H9 (cell line): ENCODE measurements at regions not wholly inside any gene's neighbourhood (a gene's known extent, or its start where the extent isn't known, plus 50 kb on each side); places are given as distances from the start of the nearest gene placed in this dataset.

Experiments
- DNase-seq: peaks from one replicate; pipeline ENCODE4 v3.0.0-alpha.2; 2017
- H2AFZ ChIP-seq: one replicate; pipeline ENCODE4 v1.6.1; 2013; ENCODE audit warnings: mild to moderate bottlenecking, low read length, control low read depth, moderate library complexity
- H2AK5ac ChIP-seq: 2 replicates; pipeline ENCODE4 v1.6.1; 2013; ENCODE audit warnings: low read length, control low read depth, mixed read lengths; ENCODE audit not compliant: insufficient read length
- H2BK120ac ChIP-seq: one replicate; pipeline ENCODE4 v1.6.1; 2013; ENCODE audit warnings: low read depth, mild to moderate bottlenecking, low read length, control low read depth, inconsistent platforms; ENCODE audit not compliant: poor library complexity, severe bottlenecking
- H2BK12ac ChIP-seq: 2 replicates; pipeline ENCODE4 v1.6.1; 2013; ENCODE audit warnings: low read length, control low read depth, mixed read lengths, low read depth; ENCODE audit not compliant: insufficient read length
- H2BK15ac ChIP-seq: 2 replicates; pipeline ENCODE4 v1.6.1; 2013; ENCODE audit warnings: low read depth, low read length, control low read depth
- H2BK20ac ChIP-seq: one replicate; pipeline ENCODE4 v1.6.1; 2013; ENCODE audit warnings: low read depth, mild to moderate bottlenecking, low read length, control low read depth, inconsistent platforms; ENCODE audit not compliant: poor library complexity, severe bottlenecking
- H2BK5ac ChIP-seq: 2 replicates; pipeline ENCODE4 v1.6.1; 2013; ENCODE audit warnings: low read length, control low read depth, mixed read lengths; ENCODE audit not compliant: insufficient read length
- H3K14ac ChIP-seq: 2 replicates; pipeline ENCODE4 v1.6.1; 2013; ENCODE audit warnings: low read length, control low read depth; ENCODE audit not compliant: insufficient read depth
- H3K18ac ChIP-seq: 2 replicates; pipeline ENCODE4 v1.6.1; 2013; ENCODE audit warnings: low read depth, mild to moderate bottlenecking, mixed read lengths, low read length, control low read depth; ENCODE audit not compliant: insufficient read length
- H3K23ac ChIP-seq: 2 replicates; pipeline ENCODE4 v1.6.1; 2013; ENCODE audit warnings: low read length, control low read depth, mixed read lengths, low read depth; ENCODE audit not compliant: insufficient read length
- H3K23me2 ChIP-seq: 2 replicates; pipeline ENCODE4 v1.6.1; 2013; ENCODE audit warnings: low read depth, mild to moderate bottlenecking, mixed read lengths, low read length, control low read depth; ENCODE audit not compliant: insufficient read length, poor library complexity, severe bottlenecking
- H3K27ac ChIP-seq: 2 replicates; pipeline ENCODE4 v1.5.1; 2013; ENCODE audit warnings: low read length, control low read depth, mixed read lengths, low read depth; ENCODE audit not compliant: insufficient read length
- H3K27me3 ChIP-seq: 2 replicates; pipeline ENCODE4 v1.6.1; 2013; ENCODE audit warnings: low read length, control low read depth, inconsistent platforms; ENCODE audit not compliant: insufficient read depth
- H3K4ac ChIP-seq: 2 replicates; pipeline ENCODE4 v1.6.1; 2013; ENCODE audit warnings: low read depth, mild to moderate bottlenecking, control low read depth, inconsistent platforms, low read length, moderate library complexity
- H3K4me1 ChIP-seq: 2 replicates; pipeline ENCODE4 v1.6.1; 2013; ENCODE audit warnings: low read length, control low read depth, inconsistent platforms; ENCODE audit not compliant: insufficient read depth
- H3K4me2 ChIP-seq: 2 replicates; pipeline ENCODE4 v1.6.1; 2013; ENCODE audit warnings: low read length, control low read depth, mixed read lengths; ENCODE audit not compliant: insufficient read length, insufficient read depth
- H3K56ac ChIP-seq: 2 replicates; pipeline ENCODE4 v1.6.1; 2013; ENCODE audit warnings: low read depth, mild to moderate bottlenecking, mixed read lengths, low read length, control low read depth; ENCODE audit not compliant: insufficient read length
- H3K79me1 ChIP-seq: 2 replicates; pipeline ENCODE4 v1.6.1; 2013; ENCODE audit warnings: low read depth, mild to moderate bottlenecking, moderate library complexity, low read length, control low read depth, inconsistent platforms; ENCODE audit not compliant: insufficient read depth, poor library complexity, severe bottlenecking
- H3K79me2 ChIP-seq: 2 replicates; pipeline ENCODE4 v1.6.1; 2013; ENCODE audit warnings: low read length, control low read depth, inconsistent platforms; ENCODE audit not compliant: insufficient read depth
- H3K9ac ChIP-seq: 2 replicates; pipeline ENCODE4 v1.6.1; 2013; ENCODE audit warnings: low read length, control low read depth, mixed read lengths; ENCODE audit not compliant: insufficient read length; ENCODE audit errors: extremely low read depth
- H3K9me3 ChIP-seq: one replicate; pipeline ENCODE4 v1.6.1; 2013; ENCODE audit warnings: low read depth, low read length, inconsistent platforms; ENCODE audit not compliant: control insufficient read depth
- H3T11ph ChIP-seq: one replicate; pipeline ENCODE4 v1.6.1; 2013; ENCODE audit warnings: mild to moderate bottlenecking, low read length, control low read depth, inconsistent platforms
- H4K20me1 ChIP-seq: one replicate; pipeline ENCODE4 v1.6.1; 2013; ENCODE audit not compliant: control insufficient read depth, insufficient read length, insufficient read depth
- H4K5ac ChIP-seq: 2 replicates; pipeline ENCODE4 v1.6.1; 2013; ENCODE audit warnings: low read depth, mild to moderate bottlenecking, mixed read lengths, low read length, control low read depth; ENCODE audit not compliant: insufficient read length
- H4K8ac ChIP-seq: replicated peaks from 2 replicates; pipeline ENCODE4 v1.6.1; 2013; ENCODE audit warnings: low read length, control low read depth, mixed read lengths, low read depth; ENCODE audit not compliant: insufficient read length
- H4K91ac ChIP-seq: 2 replicates; pipeline ENCODE4 v1.6.1; 2013; ENCODE audit warnings: low read depth, mild to moderate bottlenecking, moderate library complexity, mixed read lengths, low read length, control low read depth; ENCODE audit not compliant: insufficient read length
- H3K27ac Mint-ChIP-seq, 3 experiments: 2 replicates in 2 of 3; 3 replicates in 1 of 3; pipeline ENCODE4 v1.8.0; 2020 to 2021; ENCODE audit warnings: mixed read lengths in 3 of 3, mild to moderate bottlenecking in 1 of 3, moderate library complexity in 1 of 3
- H3K27me3 Mint-ChIP-seq: 2 replicates; pipeline ENCODE4 v1.8.0; 2021; ENCODE audit warnings: low read depth, mild to moderate bottlenecking, moderate library complexity, mixed read lengths
- H3K36me3 Mint-ChIP-seq, 3 experiments: 2 replicates in 2 of 3; 3 replicates in 1 of 3; pipeline ENCODE4 v1.8.0; 2020 to 2021; ENCODE audit warnings: low read depth in 3 of 3, mixed read lengths in 3 of 3; ENCODE audit not compliant: insufficient read depth in 1 of 3
- H3K4me1 Mint-ChIP-seq, 2 experiments: 2 replicates each; pipeline ENCODE4 v1.8.0; 2020; ENCODE audit warnings: mixed read lengths in 2 of 2
- H3K4me3 Mint-ChIP-seq, 2 experiments: 2 replicates in 1 of 2; 3 replicates in 1 of 2; pipeline ENCODE4 v1.8.0; 2020 to 2021; ENCODE audit warnings: mild to moderate bottlenecking in 2 of 2, mixed read lengths in 2 of 2, moderate library complexity in 1 of 2
- H3K9me3 Mint-ChIP-seq, 2 experiments: 2 replicates in 1 of 2; 3 replicates in 1 of 2; pipeline ENCODE4 v1.8.0; 2020; ENCODE audit warnings: mild to moderate bottlenecking in 2 of 2, mixed read lengths in 2 of 2, moderate library complexity in 1 of 2
- CTCF ChIP-seq: fragments of 200-600 bp; sonication (generic); conservative IDR thresholded peaks from 3 replicates; pipeline ENCODE4 v1.8.0; 2021; ENCODE audit warnings: antibody characterized with exemption, mild to moderate bottlenecking
- WGBS: extraction: QIAGEN DNeasy Blood & Tissue Kit; methylation state at CpG from one replicate; pipeline ENCODE4 v1.1.7; 2013; ENCODE audit warnings: missing lambda C conversion rate, low lambda C conversion rate, mixed read lengths; ENCODE audit not compliant: insufficient read length; ENCODE audit errors: extremely low coverage; 5-methylcytosine and 5-hydroxymethylcytosine counted together

- H4K5ac ChIP-seq, result no peak overlapping the region
- no peaks in the 10 kb centered on the region for H3K27me3 ChIP-seq
- no peak overlapping the region for H3K56ac ChIP-seq
- H2BK15ac ChIP-seq, result no peak overlapping the region
- H3K27me3 Mint-ChIP-seq, result no peaks in the 10 kb centered on the region
- no peak for TF ChIP-seq CTCF
- H4K20me1 ChIP-seq, result no peaks in the 10 kb centered on the region
- H3K4me1 ChIP-seq, result no peaks in the 10 kb centered on the region
- no peaks in the 10 kb centered on the region for H3K79me2 ChIP-seq
- no peak overlapping the region for H3K4me2 ChIP-seq
- H3K4me1 Mint-ChIP-seq, result no peaks in the 10 kb centered on the region
- H3K9ac ChIP-seq, result no peak overlapping the region
- H4K8ac ChIP-seq, result no peak overlapping the region
- no peak overlapping the region for H3K4ac ChIP-seq
- peaks cover 9 to 19% (median 10%) of the 10 kb centered on the region in 3 experiments for H3K36me3 Mint-ChIP-seq
- no peak overlapping the region for H2AK5ac ChIP-seq
- H3K18ac ChIP-seq, result no peak overlapping the region
- no peak overlapping the region for H3T11ph ChIP-seq
- no peak overlapping the region for H2BK20ac ChIP-seq
- no peak overlapping the region for H3K27ac ChIP-seq
- H3K9me3 Mint-ChIP-seq, result peaks cover 20% of the 10 kb centered on the region in 2 experiments; a peak in 4 of 5 replicates
- no peak overlapping the region for H3K4me3 Mint-ChIP-seq
- no peak overlapping the region for H3K23ac ChIP-seq
- H3K23me2 ChIP-seq, result no peaks in the 10 kb centered on the region
- no peaks in the 10 kb centered on the region for H3K9me3 ChIP-seq
- no peak overlapping the region for H4K91ac ChIP-seq
- no peak overlapping the region for H2BK120ac ChIP-seq
- DNase-seq, result no peak
- no peak overlapping the region for H2BK5ac ChIP-seq
- no peak overlapping the region for H2BK12ac ChIP-seq
- H3K14ac ChIP-seq, result no peak overlapping the region
- WGBS, result no CpG with 5 or more reads among the region's 3 CpGs
- no peak overlapping the region for H3K27ac Mint-ChIP-seq
- no peaks in the 10 kb centered on the region for H3K79me1 ChIP-seq
- H2AFZ ChIP-seq, result no peak overlapping the region
These were observed 703.1 kb downstream of the MCTP2 start for GRCh38 chr15:94934440-94934839.
